HG03175 (cell line): ENCODE measurements at regions not wholly inside any gene's neighbourhood (a gene's known extent, or its start where the extent isn't known, plus 50 kb on each side); places are given as distances from the start of the nearest gene placed in this dataset.
"Not testable (repeated sequence)": the region's sequence is repeated elsewhere in the genome, so short reads cannot be mapped to it uniquely, and the experiment has no call there.

Experiments
- ATAC-seq: cut with Tn5 transposase; IDR thresholded peaks from one replicate; pipeline ENCODE4 v1.9.1; 2021; ENCODE audit warnings: mild to moderate bottlenecking, moderate library complexity; ENCODE audit not compliant: unreplicated experiment

DNA sequence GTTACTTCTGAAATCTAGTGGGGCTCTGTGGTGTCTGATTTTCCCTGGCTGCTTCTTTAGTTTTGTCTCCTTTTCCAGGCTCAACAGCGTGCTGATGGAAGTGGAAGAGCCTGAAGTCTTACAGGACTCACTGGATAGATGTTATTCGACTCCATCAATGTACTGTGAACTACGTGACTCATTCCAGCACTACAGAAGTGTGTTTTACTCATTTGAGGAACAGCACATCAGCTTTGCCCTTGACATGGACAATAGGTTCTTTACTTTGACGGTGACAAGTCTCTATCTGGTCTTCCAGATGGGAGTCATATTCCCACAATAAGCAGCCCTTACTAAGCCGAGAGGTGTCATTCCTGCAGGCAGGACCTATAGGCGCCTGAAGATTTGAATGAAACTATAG, 51.1 kb downstream of the NBPF8 start:
- not testable (repeated sequence) for ATAC-seq

DNA sequence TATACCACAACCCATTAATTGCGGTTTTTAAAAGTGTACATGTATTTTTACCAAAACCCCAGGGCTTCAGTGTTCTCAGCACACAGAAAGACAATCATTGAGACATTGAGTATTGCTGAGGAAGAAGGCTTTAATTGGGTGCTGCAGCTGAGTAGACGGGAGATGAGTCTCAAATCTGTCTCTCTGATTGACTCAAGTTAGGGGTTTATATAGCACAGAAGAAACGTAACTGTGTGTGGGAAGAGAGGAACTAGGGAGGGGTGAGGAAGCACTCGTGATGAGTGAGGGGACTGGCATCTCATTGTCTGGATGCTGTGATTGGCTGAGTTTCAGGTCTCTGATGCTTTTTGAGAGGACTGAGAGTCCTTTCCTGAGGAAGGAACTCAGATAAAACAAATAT, 62.8 kb downstream of the NBPF8 start:
- not testable (repeated sequence) for ATAC-seq

DNA sequence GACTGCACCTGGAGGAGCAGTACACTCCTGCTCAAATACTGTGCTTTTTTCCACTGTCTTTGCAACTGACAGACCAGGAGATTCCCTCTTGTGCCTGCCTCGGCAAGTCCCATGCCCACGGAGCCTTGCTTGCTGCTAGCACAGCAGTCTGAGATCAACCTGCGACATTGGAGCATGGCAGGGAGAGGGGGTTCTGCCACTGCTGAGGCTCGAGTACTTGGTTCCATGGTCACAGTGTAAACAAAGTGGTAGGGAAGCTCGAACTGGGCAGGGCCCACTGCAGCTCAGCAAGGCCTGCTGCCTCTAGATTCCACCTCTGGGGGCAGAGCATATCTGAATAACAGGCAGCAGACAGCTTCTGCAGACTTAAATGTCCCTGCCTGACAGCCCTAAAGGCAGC, 63.6 kb downstream of the NBPF8 start:
- ATAC-seq = not testable (repeated sequence)

DNA sequence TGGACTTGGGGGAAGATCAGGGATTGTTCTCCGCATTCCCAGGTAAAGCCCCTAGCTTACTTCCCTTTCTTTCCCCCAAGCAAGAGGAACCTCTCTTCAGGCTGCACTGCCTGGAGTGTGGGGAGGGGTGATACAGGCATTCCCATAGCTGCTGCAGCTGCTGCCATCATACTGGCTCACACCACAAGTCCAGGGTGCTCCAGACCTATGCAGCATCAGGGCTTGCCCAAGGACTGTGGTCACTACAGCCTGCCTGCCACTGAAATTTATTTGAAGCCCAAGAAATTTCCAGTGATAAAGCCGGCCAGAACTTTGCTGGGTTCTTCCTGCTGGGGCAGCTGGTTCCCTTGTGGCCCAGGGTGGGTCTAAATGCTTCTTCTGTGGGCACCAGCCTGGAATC, 72.7 kb downstream of the NBPF8 start:
- not testable (repeated sequence) for ATAC-seq

DNA sequence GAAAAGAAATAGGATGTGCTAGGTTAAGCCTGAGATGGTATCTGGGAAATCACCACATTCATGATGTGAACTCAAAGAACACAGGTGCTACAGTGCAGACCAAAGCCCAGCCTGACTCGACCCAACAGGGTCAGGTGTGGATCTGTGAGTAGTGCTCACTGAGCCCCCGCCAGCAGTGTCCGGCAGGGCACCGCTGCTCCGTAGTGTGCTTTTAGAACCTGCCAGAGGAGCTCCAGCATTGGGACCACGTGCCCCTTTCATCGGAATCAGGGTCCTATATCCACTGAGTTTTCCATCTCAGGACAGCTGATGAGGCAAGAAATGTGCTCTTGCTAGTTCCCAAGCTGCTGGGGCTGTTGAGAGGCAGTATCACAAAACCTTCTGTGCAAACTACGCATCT, 74.4 kb downstream of the NBPF8 start:
- not testable (repeated sequence) for ATAC-seq

DNA sequence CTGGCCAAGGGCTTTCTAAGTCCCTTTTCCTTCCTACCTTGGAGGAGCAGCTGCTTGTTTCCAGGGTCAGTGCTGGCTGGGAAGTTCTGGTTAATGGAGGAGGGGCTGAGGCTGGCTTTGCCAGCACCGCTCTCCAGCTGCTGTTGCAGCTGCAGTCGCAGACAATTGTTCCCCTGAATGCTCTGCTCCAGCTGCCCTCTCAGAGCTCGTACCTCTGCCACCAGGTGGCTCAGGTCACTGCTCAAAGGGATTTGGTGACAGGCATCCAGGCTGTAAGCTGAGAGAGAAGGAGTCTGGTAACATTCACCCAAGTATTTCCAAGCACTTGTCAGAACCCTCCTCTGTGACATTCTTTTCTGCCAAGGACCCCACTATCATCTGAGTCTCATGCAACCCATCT, 82.3 kb downstream of the NBPF8 start:
- not testable (repeated sequence) for ATAC-seq

DNA sequence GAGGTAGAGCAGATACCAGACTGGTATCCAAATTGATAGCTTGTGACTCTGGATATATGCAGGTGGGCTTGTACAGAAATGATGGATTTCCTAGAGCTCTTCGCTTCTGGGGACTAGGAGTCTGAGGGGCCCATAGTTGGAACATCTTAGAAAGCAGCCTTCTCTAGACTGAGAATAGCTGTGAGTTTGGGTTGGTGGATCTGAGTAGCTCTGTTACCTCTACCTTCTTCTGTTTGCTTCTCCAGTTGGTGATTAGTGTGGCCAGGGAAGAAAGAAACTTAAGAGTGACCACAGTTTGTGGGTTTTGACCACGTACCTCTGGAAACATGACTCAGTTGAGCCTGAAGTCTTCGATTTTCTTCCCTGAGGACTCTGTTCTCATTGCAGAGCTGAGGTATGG, 88.4 kb downstream of the NBPF8 start:
- ATAC-seq = not testable (repeated sequence)

DNA sequence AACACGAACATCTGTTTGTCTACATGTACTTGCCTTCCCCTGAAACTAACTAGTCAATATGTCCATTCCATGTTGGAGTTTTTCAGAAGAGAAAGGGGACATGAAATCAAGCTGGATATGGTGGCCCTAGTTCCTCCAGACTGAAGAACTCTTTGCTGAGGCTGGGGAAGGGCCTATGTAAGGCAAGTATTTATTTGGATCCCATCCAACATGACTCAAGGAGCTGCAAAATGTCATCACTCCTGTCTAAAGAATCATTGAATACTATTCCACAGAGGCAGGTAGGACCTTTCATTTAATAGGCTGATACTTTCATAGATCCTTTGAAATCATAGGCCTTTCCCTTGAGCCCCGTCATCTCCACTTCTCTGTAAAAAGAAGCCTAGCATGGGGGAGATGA, 91.5 kb downstream of the NBPF8 start:
- ATAC-seq = not testable (repeated sequence)

DNA sequence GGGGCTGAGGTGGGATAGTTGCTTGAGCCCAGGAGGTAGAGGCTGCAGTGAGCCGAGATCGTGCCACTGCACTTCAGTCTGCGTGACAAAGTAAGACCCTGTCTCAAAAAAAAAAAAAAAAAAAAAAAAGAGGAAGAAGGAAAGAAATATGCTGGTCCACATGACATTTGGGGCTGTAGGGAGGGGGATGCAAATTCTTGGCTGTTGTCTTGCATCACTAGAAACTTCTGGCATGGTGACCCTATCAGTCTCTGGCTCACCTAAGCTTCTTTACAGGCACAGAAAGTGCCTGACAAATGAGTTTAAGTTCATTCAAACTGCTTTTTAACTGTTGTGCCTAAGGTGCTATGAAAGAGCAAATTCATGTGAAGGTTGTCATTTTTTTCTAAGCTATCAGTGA, 93.5 kb downstream of the NBPF8 start:
- ATAC-seq = not testable (repeated sequence)

DNA sequence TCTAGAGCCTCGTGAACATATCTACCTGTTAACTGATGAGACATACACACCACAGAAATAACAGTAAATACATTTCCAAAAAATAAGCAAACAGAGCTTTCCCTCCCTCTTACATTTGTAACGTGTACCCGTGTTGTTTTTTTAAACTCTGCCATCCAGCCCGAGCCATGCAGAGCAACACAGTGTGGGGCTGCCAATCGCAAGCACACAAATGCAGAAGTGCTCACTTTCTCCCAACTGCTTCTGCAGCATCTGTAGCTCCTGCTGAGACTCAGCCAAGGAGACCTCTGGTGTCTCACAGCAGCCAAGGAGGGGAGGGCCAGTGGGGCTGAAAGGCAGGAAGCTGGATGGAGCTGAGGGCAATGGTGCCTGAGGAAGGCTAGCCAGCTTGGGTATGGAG, 94.4 kb downstream of the NBPF8 start:
- ATAC-seq = not testable (repeated sequence)

DNA sequence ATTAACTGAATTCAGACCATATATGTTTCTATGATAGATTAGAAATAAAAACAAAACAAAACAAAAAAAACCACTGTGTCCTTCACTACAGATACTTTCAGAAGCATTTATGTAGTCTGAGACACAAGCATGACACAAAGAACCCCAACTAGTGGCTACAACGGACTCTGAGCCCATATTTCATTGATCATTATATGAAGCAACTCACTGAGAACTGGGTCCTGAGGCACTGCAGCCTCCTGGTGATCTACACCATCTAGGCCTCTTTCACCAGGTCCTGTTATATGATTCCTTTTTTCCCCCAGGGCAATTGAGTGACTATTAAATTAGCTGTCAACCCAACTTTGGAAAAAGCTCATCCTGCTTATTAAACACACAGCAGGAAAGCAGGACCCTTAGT, 98.3 kb downstream of the NBPF8 start:
- not testable (repeated sequence) for ATAC-seq

DNA sequence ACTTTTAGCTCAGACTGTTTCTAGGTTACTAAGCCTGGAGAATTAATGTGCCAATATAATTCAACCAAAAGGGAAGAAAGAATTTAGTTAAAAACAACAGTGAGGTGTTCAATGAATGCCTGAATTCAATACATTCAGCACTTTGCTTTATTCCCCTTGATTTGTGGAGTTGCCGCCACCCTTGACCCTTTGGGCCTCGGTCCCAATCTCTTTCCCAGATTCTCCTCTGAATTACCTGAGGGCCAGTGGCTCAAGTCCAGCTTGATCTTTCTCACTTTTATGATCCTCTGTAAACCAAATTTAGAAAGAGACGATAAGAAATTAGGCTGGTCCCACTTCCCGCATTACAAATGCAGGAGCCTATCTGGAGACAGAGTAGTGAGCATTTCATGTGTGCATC, 98.7 kb downstream of the NBPF8 start:
- not testable (repeated sequence) for ATAC-seq

DNA sequence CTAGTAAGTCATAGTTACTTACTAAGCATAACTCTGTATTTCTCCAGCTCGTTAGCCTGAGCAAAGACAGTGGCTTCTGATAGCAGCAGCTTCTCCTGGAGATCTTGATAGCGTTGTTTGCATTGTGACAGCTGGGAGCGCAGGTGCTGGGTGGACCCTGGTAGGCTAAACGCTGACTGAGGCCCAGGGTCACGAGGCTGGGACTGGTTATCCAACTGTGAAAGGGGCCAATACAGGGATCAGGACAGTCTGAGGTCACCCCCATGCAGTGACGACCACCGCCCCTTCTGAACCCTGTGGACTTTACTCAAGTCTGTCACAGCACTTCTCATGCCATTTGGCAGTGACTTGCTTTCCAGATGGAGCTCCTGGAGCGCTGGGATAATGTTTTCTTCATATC, 104.4 kb downstream of the NBPF8 start:
- not testable (repeated sequence) for ATAC-seq

DNA sequence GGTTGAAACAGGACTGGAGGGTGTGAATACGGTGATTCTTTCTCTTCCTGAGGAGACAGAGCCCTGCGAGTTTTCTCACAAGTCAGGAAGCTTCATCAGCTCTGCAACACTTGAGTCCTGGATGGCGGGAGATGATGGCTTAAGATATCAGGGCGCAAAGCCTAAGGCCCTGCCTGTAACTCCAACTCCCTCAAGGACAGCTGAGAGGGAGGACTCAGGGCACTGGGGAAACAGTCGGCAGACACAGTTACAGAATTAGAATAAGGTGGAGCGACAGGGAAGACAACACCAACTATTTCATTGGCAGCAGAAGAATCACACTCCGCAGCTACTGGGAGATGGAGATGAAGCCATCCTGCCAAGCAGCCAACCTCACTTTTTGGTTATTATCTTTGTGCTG, 109.6 kb downstream of the NBPF8 start:
- ATAC-seq = not testable (repeated sequence)

DNA sequence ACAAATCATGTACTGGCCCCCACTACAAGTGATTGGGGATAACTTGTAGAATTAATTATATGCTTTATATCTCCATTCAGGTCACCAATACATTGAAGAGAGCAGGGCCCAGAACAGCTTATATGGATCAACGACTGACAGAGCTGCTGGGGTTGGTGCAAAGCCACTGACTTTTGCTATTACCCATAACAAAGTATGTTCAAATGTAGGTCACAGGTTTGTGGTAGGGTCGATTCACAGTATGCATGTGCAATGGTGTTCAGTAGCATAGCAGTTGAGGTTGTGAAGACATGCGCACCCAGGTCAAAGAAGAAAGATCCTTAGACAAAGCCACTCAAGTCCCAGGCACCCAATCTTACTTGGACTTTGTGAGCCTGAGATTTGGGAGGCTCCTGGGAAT, 110.6 kb downstream of the NBPF8 start:
- ATAC-seq = not testable (repeated sequence)

DNA sequence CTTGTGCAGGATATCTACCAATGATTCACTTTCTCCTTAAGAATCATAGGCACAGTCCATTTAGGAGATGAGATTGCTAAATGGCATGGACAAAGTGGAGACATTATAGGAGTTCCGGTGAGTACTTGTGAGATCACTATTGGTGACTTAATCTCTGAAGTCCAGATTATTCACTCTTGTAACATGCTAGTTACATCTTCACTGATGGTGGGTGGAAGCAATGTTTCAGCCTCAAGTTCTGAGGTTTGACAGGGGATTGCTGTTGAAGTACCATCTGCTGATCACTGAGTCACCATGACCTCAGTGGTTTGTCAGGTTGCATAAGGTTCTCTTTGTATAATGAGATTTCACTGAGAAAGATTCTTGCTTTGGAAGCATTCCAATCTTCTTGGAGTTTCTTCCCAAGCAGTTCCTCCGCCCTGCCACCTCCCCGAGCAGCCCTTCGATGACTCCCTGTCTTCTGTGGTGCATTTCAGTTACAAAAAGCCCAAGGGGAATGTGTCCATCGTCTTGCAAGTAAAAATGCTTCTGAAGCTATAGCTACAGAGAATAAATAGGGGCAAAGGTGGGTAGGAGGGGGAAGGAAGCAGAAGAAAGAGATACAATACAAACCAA, 114.7 kb downstream of the NBPF8 start:
- ATAC-seq = not testable (repeated sequence)

DNA sequence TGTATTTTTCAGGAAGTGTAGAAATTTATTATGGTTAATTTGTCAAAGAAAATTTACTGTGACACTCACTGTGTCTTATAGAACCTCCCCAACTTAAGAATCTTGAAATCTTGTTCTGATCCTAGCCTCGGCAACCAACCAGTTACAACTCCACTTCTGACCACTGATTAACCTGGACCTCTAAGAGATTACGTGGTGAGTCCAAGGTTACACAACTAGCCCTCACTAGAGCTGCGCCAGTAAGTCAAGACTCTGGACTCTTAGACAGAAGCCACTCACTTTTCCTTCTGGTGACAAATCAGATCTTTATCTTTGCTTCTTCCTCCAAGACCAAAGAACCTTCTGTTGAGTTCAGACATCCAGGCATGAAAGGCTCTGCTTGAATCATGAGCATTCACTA, 116.6 kb downstream of the NBPF8 start:
- ATAC-seq = not testable (repeated sequence)

DNA sequence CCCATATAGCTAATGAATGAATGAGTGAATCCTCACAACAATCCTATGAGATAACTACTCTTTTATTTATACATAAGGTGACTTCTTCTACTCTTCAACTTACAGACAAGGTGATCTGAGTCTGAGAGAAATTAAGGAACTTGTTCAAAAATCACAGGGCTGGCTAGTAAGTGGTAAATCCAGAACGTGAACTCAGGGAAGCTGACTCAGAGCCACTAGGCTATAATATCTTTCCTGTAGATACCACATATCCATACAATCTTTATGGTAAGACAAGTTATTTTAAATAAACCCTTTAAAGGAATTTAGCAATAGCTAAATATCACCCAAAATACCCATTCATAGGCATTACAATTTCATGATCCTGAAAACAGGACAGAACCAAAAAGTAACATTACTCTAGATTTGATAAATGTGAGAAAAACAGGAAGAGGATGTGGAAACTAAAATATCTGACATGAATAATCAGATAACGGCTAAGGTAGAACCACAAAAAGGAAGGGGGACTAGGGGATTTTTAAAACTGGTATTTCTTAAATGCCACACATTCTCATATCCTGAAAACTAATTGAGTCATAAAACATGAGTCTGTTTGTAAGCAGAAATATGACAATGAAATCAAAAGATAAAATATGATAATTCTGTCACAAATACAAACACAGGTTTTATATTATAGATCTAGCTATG, 119.7 kb downstream of the NBPF8 start:
- peak; percentile 76 for ATAC-seq

DNA sequence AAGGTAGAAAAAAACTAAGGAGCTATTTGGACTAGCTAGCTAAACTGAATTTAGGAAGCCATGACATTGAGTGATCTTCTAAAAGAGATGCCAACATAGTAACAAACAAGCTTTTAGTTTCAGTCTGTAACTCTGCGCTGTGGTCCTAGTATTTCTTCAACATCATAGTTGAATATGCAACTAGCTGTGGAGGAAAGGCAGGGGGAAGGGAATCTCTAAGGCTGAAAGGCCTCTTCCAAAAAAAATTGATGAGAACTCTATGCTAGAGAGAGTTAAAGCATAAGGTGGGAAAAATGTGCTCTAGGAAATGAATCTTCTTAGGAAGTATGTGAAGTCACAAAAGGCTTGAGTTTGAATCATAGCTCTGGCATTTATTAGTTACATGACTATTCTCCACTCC, 120.2 kb downstream of the NBPF8 start:
- ATAC-seq = peak; percentile 68

DNA sequence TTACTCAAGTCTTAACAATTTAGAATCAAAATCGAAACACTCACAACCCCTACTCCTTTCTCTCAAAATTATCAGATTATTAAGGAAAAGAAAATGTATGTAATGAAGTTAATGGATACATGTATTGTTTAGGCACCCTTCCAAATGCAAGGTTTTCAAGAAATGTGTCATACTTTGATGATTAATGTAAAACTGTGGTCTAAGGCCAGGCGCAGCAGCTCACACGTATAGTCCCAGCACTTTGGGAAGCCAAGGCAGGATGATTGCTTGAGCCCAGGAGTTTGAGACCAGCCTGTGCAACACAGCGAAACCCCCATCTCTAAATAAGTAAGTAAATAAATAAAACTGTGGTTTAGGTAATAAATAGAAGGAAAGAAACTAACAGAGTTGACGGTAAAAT, 126.6 kb downstream of the NBPF8 start:
- ATAC-seq = not testable (repeated sequence)

DNA sequence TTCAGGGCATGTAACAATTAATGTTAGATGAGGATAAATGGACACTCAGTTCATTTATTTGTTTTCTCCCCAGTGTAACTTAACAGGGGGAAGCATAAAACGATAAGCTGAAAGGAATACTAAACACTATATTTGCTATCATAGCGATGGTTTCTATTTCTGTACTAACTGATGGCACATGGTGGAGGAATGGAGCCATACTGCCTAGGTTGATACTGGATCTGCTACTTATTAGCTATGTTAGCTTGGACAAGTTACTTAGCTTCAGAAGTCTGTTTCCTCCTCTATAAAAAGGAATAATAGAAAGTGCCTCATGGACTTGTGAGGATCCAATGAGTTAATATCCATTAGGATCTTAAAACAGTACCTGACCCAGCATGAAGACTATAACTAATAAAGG, 127.5 kb downstream of the NBPF8 start:
- not testable (repeated sequence) for ATAC-seq

DNA sequence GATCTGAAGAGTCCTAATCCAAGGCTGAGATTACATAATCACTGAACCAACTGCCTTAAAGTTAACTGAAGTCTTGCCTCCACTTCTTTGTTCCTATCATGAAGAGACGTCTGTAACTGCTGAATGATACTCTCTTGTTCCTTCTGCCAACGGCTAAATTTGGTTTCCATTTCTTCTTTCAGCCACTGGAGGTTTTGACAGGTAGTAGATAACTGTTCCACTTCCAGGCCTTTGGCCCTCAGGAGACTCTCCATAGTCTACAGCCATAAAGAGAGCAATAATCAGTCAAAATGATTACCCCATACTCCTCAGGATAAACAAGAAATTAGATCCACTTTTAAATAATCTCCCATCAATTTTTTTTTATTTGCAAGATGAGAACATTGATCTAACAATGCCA, 128.1 kb downstream of the NBPF8 start:
- ATAC-seq = not testable (repeated sequence)

DNA sequence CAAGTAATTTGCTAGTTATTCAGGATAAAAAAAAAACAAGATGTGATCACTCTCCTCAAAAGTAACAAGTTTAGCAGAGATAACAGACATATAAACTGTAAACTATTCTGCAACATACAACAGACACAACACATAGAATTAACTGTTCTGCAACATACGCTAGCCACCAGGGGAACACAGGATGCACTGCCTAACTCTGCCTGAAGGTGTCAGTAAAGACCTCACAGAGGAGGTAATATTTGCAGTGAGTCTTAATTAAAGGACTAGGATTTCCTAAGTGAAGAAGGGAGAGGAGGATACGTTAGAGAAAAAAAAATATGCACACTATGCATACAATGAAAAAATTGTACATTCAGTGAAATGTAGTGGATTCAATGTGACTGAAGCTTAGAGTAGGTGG, 129.6 kb downstream of the NBPF8 start:
- peak; percentile 94 for ATAC-seq
